Tibial artery (tissue), 4 donors: ENCODE measurements at regions not wholly inside any gene's neighbourhood (a gene's known extent, or its start where the extent isn't known, plus 50 kb on each side); places are given as distances from the start of the nearest gene placed in this dataset.

Source experiments
- DNase-seq, 2 donors: peaks; one replicate each; pipeline ENCODE4 v3.0.0-alpha.2; 2019
- H3K27ac ChIP-seq, 2 donors: fragments of 200-600 bp; sonication (generic) in 1 of 2; 1 replicate in 1 of 2; 2 replicates in 1 of 2; pipeline ENCODE4 v1.5.1; 2018 to 2019; ENCODE audit warnings: mild to moderate bottlenecking in 1 of 2
- H3K27me3 ChIP-seq, 2 donors: fragments of 200-600 bp; sonication (generic) in 1 of 2; one replicate each; pipeline versions ENCODE4 v1.5.1 to v1.6.0; 2016 to 2019
- H3K36me3 ChIP-seq, 3 donors: fragments of 200-600 bp; sonication (generic) in 2 of 3; one replicate each; pipeline ENCODE4 v1.5.1; 2016 to 2019; ENCODE audit warnings: mild to moderate bottlenecking in 2 of 3
- H3K4me1 ChIP-seq, 4 donors: fragments of 200-600 bp; sonication (generic) in 2 of 4; 1 replicate in 3 of 4; 2 replicates in 1 of 4; pipeline ENCODE4 v1.5.1; 2016 to 2019
- H3K4me3 ChIP-seq, 2 donors: fragments of 200-600 bp; sonication (generic) in 1 of 2; 1 replicate in 1 of 2; 2 replicates in 1 of 2; pipeline ENCODE4 v1.5.1; 2018 to 2019; ENCODE audit warnings: mild to moderate bottlenecking in 2 of 2
- H3K9me3 ChIP-seq, 3 donors: fragments of 200-600 bp; sonication (generic) in 1 of 3; one replicate each; pipeline ENCODE4 v1.5.1; 2016 to 2019
- intact Hi-C: fragments of 100-400 bp; cut with DNase I; formaldehyde crosslinking; loops from one replicate; pipeline ENCODE4 v1.15.0; 2023; ENCODE audit warnings: low total_unique reads
- TF ChIP-seq, protein P1 (sequence below), 2 experiments: fragments of 200-600 bp in 1 of 2; fragments of 450-650 bp in 1 of 2; IDR thresholded peaks; one replicate each; pipeline ENCODE4 v1.5.1; 2017 to 2019; ENCODE audit warnings: antibody characterized with exemption in 2 of 2, mild to moderate bottlenecking in 1 of 2, moderate library complexity in 1 of 2

DNA sequence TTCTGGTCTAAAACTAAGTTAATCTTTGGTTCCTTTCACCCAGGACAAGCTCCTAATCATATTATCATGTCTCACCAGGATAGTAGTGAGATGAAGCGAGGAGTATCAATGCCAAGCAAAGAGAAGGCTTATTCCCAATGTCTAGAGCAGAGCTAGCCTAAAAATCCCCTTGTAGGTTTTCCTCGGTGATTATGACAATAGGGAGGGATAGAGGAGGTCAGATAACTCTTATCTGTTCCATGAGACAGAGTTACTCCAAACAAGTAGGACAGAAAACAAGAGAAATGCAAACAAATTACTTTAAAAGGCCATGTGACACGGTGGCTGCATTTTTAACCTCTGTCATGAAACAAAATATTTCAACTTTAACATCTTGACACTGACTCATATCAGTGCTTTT is 623.1 kb downstream of the ADCYAP1 start:
- DNase-seq: no peak
- intact Hi-C loops: no loop called here
- TF ChIP-seq, protein P1, sequence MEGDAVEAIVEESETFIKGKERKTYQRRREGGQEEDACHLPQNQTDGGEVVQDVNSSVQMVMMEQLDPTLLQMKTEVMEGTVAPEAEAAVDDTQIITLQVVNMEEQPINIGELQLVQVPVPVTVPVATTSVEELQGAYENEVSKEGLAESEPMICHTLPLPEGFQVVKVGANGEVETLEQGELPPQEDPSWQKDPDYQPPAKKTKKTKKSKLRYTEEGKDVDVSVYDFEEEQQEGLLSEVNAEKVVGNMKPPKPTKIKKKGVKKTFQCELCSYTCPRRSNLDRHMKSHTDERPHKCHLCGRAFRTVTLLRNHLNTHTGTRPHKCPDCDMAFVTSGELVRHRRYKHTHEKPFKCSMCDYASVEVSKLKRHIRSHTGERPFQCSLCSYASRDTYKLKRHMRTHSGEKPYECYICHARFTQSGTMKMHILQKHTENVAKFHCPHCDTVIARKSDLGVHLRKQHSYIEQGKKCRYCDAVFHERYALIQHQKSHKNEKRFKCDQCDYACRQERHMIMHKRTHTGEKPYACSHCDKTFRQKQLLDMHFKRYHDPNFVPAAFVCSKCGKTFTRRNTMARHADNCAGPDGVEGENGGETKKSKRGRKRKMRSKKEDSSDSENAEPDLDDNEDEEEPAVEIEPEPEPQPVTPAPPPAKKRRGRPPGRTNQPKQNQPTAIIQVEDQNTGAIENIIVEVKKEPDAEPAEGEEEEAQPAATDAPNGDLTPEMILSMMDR (IDR thresholded peaks at IDR 0.05): no peak
- Histone ChIP-seq H3K27ac (no peak overlapping the region), H3K36me3 (no peaks in the 10 kb centered on the region), H3K4me3 (no peak overlapping the region), H3K27me3 (no peaks in the 10 kb centered on the region), H3K4me1 (no peaks in the 10 kb centered on the region), H3K9me3 (no peaks in the 10 kb centered on the region)

DNA sequence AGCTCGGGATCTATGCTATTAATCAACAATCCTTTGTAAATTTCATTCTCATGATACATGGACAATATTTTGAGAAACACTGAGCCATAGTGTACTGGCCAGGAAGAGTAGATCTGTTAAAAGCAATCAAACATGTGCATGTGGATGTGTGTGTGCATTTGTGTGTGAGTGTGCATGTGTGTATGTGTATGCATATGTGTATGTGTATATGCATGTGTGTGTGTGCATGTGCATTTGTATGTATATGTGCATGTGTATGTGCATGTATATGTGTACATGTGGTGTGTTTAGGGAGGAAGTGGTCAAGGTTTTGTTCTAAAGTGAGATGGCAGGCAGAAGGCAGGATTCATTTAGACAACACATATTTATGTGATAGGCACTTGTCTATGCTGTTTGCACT is 623.8 kb downstream of the ADCYAP1 start:
- H3K27ac ChIP-seq: no peak overlapping the region
- intact Hi-C loops: no loop called here
- TF ChIP-seq, protein P1 (IDR thresholded peaks at IDR 0.05): no peak

DNA sequence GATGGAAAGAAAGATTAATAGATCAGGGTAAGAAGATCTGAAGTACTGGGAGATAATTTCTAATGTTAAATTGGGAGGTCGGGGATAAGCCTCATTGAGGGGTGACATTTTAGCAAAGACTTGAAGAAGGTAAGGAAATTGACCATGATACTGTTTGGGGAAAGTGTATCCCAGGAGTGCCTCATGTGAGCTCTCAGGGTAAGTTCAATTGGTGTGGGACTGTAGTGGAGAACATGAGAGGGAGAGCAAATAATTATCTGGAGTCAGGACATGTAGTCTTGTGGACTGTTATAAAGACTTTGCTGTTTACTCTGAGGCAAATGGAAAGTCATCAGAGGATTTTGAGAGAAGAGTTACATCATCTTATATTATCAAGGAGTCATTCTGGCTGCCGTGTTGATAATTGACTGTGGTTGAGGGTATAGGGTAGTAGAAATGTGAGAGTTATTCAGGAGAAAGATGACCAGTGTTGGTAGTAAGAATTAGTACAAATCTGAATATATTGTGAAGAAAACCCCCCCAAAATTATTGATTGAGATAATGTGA is 624.4 kb downstream of the ADCYAP1 start:
- Histone ChIP-seq H3K4me1 (no peaks in the 10 kb centered on the region), H3K9me3 (no peaks in the 10 kb centered on the region), H3K4me3 (no peak overlapping the region), H3K36me3 (no peaks in the 10 kb centered on the region), H3K27ac (no peak overlapping the region), H3K27me3 (no peaks in the 10 kb centered on the region)
- no peak for DNase-seq
- intact Hi-C loops: no loop called here
- TF ChIP-seq, protein P1 (IDR thresholded peaks at IDR 0.05): no peak

More for the DNA sequence above, 623.8 kb downstream of the ADCYAP1 start:
- no peaks in the 10 kb centered on the region for H3K27me3 ChIP-seq
- no peaks in the 10 kb centered on the region for H3K9me3 ChIP-seq
- H3K36me3 ChIP-seq: no peaks in the 10 kb centered on the region
- no peak overlapping the region for H3K4me3 ChIP-seq
- no peaks in the 10 kb centered on the region for H3K4me1 ChIP-seq
- no peak for DNase-seq

GRCh38 chr18:1530650-1531049 is 626.0 kb downstream of the ADCYAP1 start:
- Histone ChIP-seq H3K9me3 (no peaks in the 10 kb centered on the region), H3K4me3 (no peak overlapping the region), H3K27ac (no peak overlapping the region), H3K27me3 (no peaks in the 10 kb centered on the region), H3K36me3 (no peaks in the 10 kb centered on the region), H3K4me1 (no peaks in the 10 kb centered on the region)
- no peak for DNase-seq
- intact Hi-C loops: no loop called here
- TF ChIP-seq, protein P1 (IDR thresholded peaks at IDR 0.05): no peak

DNA sequence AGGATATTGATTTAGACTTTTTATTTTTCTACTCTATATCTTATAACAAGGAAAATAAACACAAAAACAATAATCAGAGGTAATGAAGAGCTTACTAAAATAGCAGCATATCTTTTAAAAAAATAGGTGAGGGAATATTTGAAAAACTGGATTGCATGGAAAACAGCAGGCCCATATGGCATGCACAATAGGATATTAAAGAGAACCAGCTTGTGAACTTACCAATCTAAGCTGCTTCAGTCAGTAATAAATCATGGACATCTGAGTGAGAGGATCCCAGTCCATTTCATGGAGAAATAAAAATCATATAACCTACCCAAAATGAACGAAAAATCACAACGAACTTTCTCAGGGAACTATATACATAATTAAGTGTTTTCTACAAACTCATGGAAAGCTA is 634.6 kb downstream of the ADCYAP1 start:
- DNase-seq: no peak
- TF ChIP-seq, protein P1 (IDR thresholded peaks at IDR 0.05): no peak
- Histone ChIP-seq H3K27me3 (no peaks in the 10 kb centered on the region), H3K4me1 (no peaks in the 10 kb centered on the region), H3K9me3 (no peaks in the 10 kb centered on the region), H3K4me3 (no peak overlapping the region), H3K36me3 (no peaks in the 10 kb centered on the region), H3K27ac (no peak overlapping the region)
- intact Hi-C loops: no loop called here

DNA sequence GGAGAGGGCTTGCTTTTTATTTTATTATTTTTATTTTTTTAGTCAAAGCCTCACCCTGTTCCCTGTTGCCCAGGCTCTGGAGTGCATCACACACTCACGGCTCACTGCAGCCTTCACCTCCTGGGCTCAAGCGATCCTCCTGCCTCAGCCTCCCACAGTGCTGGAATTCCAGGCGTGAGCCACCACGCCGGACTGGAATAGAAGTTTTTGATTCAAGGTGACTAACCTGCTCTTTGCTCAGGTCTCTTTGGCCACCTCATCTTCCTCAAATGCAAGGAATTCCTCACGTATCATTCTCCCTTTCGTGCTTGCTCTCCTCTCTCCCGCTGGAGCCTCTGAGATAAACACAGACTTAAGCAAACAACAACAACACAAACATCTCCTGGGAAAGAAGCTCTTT is 636.8 kb downstream of the ADCYAP1 start:
- H3K36me3 ChIP-seq: no peaks in the 10 kb centered on the region
- H3K27ac ChIP-seq: no peak overlapping the region
- DNase-seq: no peak
- TF ChIP-seq, protein P1 (IDR thresholded peaks at IDR 0.05): no peak
- H3K4me1 ChIP-seq: no peaks in the 10 kb centered on the region
- no peaks in the 10 kb centered on the region for H3K27me3 ChIP-seq
- H3K9me3 ChIP-seq: no peaks in the 10 kb centered on the region
- no peak overlapping the region for H3K4me3 ChIP-seq
- intact Hi-C loops: no loop called here
